ENCODE measurements at regions not wholly inside any gene's neighbourhood (a gene's known extent, or its start where the extent isn't known, plus 50 kb on each side); places are given as distances from the start of the nearest gene placed in this dataset.

- Histone ChIP-seq H3K27ac (ENCODE audit: low read length) (no peak overlapping the region), H2AFZ (ENCODE audit: low read length) (no peak overlapping the region), H3F3A (ENCODE audit: low read length, unreplicated experiment) (no peaks in the 10 kb centered on the region), H3K9me3 (ENCODE audit: low read length) (no peaks in the 10 kb centered on the region), H3K9me2 (replicated peaks; ENCODE audit: low read length) (no peaks in the 10 kb centered on the region), H3K9ac (ENCODE audit: low read length) (no peak overlapping the region), H3K27me3 (ENCODE audit: low read length) (peaks cover 12% of the 10 kb centered on the region; the same call in 1 of the 2 replicates), H3K79me2 (ENCODE audit: low read length) (no peaks in the 10 kb centered on the region), H3K4me3 (ENCODE audit: low read length) (no peak overlapping the region), H4K20me1 (ENCODE audit: low read length) (no peaks in the 10 kb centered on the region), H3K4me2 (ENCODE audit: low read length) (no peak overlapping the region), H3K36me3 (ENCODE audit: low read depth, low read length) (no peaks in the 10 kb centered on the region), H3K4me1 (ENCODE audit: insufficient read depth, low read length) (no peaks in the 10 kb centered on the region)
- ATAC-seq (no peak), DNase-seq (no peak)
- BruUV-seq (replicated peaks), result no TSS peak
- POLR2A ChIA-PET (ENCODE audit: unreplicated experiment), result no interaction called here
- TF ChIP-seq EZH2 (IDR thresholded peaks at IDR 0.05; ENCODE audit: low read length, unreplicated experiment) (no peak), CTCF (conservative IDR thresholded peaks at IDR 0.05; ENCODE audit: low read depth, low read length) (no peak), EZH2phosphoT487 (IDR thresholded peaks at IDR 0.05; ENCODE audit: borderline replicate concordance, low read length) (no peak)
- CTCF ChIA-PET, result no interaction called here
- intact Hi-C loops (cut with micrococcal nuclease), result no loop called here
Observed at GRCh38 chr11:114771172-114771571, 92.8 kb downstream of the NXPE2 start.

- intact Hi-C loops (cut with micrococcal nuclease), result no loop called here
- POLR2A ChIA-PET (ENCODE audit: unreplicated experiment), result no interaction called here
- no peak overlapping the region for H3K9ac ChIP-seq (ENCODE audit: low read length)
- DNase-seq (no peak), ATAC-seq (no peak)
- TF ChIP-seq EZH2phosphoT487 (IDR thresholded peaks at IDR 0.05; ENCODE audit: borderline replicate concordance, low read length) (no peak), CTCF (conservative IDR thresholded peaks at IDR 0.05; ENCODE audit: low read depth, low read length) (no peak), EZH2 (IDR thresholded peaks at IDR 0.05; ENCODE audit: low read length, unreplicated experiment) (no peak)
- no TSS peak for BruUV-seq (replicated peaks)
- no peak overlapping the region for H3K4me2 ChIP-seq (ENCODE audit: low read length)
- no peaks in the 10 kb centered on the region for H3K9me2 ChIP-seq (replicated peaks; ENCODE audit: low read length)
- no peaks in the 10 kb centered on the region for H3K4me1 ChIP-seq (ENCODE audit: insufficient read depth, low read length)
- no peak overlapping the region for H3K27ac ChIP-seq (ENCODE audit: low read length)
- no peaks in the 10 kb centered on the region for H3K79me2 ChIP-seq (ENCODE audit: low read length)
- no peak overlapping the region for H2AFZ ChIP-seq (ENCODE audit: low read length)
- H3K9me3 ChIP-seq (ENCODE audit: low read length), result no peaks in the 10 kb centered on the region
- no peaks in the 10 kb centered on the region for H3F3A ChIP-seq (ENCODE audit: low read length, unreplicated experiment)
- H4K20me1 ChIP-seq (ENCODE audit: low read length), result no peaks in the 10 kb centered on the region
- peaks cover 33% of the 10 kb centered on the region; the same call in 1 of the 2 replicates for H3K27me3 ChIP-seq (ENCODE audit: low read length)
- H3K4me3 ChIP-seq (ENCODE audit: low read length), result no peak overlapping the region
- H3K36me3 ChIP-seq (ENCODE audit: low read depth, low read length), result no peaks in the 10 kb centered on the region
- CTCF ChIA-PET, result no interaction called here
Observed at GRCh38 chr11:114773541-114774338, 95.4 kb downstream of the NXPE2 start.

- Histone ChIP-seq H3K79me2 (ENCODE audit: low read length) (no peaks in the 10 kb centered on the region), H3F3A (ENCODE audit: low read length, unreplicated experiment) (no peaks in the 10 kb centered on the region), H3K4me2 (ENCODE audit: low read length) (no peak overlapping the region), H4K20me1 (ENCODE audit: low read length) (no peaks in the 10 kb centered on the region), H3K27me3 (ENCODE audit: low read length) (peaks cover 39% of the 10 kb centered on the region; the same call in 1 of the 2 replicates), H3K9me3 (ENCODE audit: low read length) (no peaks in the 10 kb centered on the region), H3K4me1 (ENCODE audit: insufficient read depth, low read length) (no peaks in the 10 kb centered on the region), H3K9ac (ENCODE audit: low read length) (no peak overlapping the region), H3K36me3 (ENCODE audit: low read depth, low read length) (no peaks in the 10 kb centered on the region), H2AFZ (ENCODE audit: low read length) (no peak overlapping the region), H3K9me2 (replicated peaks; ENCODE audit: low read length) (no peaks in the 10 kb centered on the region), H3K27ac (ENCODE audit: low read length) (no peak overlapping the region), H3K4me3 (ENCODE audit: low read length) (no peak overlapping the region)
- peak; percentile 67 for DNase-seq
- ChIA-PET CTCF (no interaction called here), POLR2A (ENCODE audit: unreplicated experiment) (no interaction called here)
- intact Hi-C loops (cut with micrococcal nuclease), result no loop called here
- no TSS peak for BruUV-seq (replicated peaks)
- TF ChIP-seq EZH2phosphoT487 (IDR thresholded peaks at IDR 0.05; ENCODE audit: borderline replicate concordance, low read length) (no peak), CTCF (conservative IDR thresholded peaks at IDR 0.05; ENCODE audit: low read depth, low read length) (peak; percentile 83)
- ATAC-seq, result no peak
Observed at GRCh38 chr11:114774599-114775361, 96.5 kb downstream of the NXPE2 start.

Data from PC-3 (cell line).